Vagina (tissue), 2 donors: ENCODE measurements at regions not wholly inside any gene's neighbourhood (a gene's known extent, or its start where the extent isn't known, plus 50 kb on each side); places are given as distances from the start of the nearest gene placed in this dataset.

ENCODE experiments used
- POLR2AphosphoS5 ChIP-seq, 2 donors: sonication (generic); formaldehyde crosslinking; IDR thresholded peaks; one replicate each; pipeline ENCODE4 v1.9.0; 2017; ENCODE audit warnings: antibody characterized with exemption in 2 of 2, mild to moderate bottlenecking in 2 of 2, low read depth in 1 of 2; ENCODE audit not compliant: insufficient read depth in 1 of 2
- TF ChIP-seq, protein P1 (sequence below), 3 experiments: fragments of 450-650 bp in 2 of 3; fragments of 200-600 bp in 1 of 3; sonication (generic) in 1 of 3; IDR thresholded peaks; one replicate each; pipeline ENCODE4 v1.5.1; 2017 to 2019; ENCODE audit warnings: antibody characterized with exemption in 3 of 3, mild to moderate bottlenecking in 2 of 3, moderate library complexity in 2 of 3

GRCh38 chr22:23398701-23399366 is 181.3 kb downstream of the IGLL1 start:
- TF ChIP-seq POLR2AphosphoS5 (IDR thresholded peaks at IDR 0.05; ENCODE audit: insufficient read depth in 1 of 2, low read depth in 1 of 2): no peak
- TF ChIP-seq, protein P1, sequence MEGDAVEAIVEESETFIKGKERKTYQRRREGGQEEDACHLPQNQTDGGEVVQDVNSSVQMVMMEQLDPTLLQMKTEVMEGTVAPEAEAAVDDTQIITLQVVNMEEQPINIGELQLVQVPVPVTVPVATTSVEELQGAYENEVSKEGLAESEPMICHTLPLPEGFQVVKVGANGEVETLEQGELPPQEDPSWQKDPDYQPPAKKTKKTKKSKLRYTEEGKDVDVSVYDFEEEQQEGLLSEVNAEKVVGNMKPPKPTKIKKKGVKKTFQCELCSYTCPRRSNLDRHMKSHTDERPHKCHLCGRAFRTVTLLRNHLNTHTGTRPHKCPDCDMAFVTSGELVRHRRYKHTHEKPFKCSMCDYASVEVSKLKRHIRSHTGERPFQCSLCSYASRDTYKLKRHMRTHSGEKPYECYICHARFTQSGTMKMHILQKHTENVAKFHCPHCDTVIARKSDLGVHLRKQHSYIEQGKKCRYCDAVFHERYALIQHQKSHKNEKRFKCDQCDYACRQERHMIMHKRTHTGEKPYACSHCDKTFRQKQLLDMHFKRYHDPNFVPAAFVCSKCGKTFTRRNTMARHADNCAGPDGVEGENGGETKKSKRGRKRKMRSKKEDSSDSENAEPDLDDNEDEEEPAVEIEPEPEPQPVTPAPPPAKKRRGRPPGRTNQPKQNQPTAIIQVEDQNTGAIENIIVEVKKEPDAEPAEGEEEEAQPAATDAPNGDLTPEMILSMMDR (IDR thresholded peaks at IDR 0.05): no peak
